Progenitor cell of endocrine pancreas (in vitro differentiated cells): ENCODE measurements at regions not wholly inside any gene's neighbourhood (a gene's known extent, or its start where the extent isn't known, plus 50 kb on each side); places are given as distances from the start of the nearest gene placed in this dataset.
A peak's percentile ranks its signal among the peaks of the same experiment; 100 is the strongest.

ENCODE experiments used
- DNase-seq: peaks from one replicate; pipeline ENCODE4 v3.0.0; 2021; ENCODE audit warnings: low spot score; ENCODE audit not compliant: unreplicated experiment
- H3K27ac Mint-ChIP-seq: 2 replicates; pipeline ENCODE4 v1.8.0; 2021; ENCODE audit warnings: mild to moderate bottlenecking, moderate library complexity, mixed read lengths
- H3K27me3 Mint-ChIP-seq: 2 replicates; pipeline ENCODE4 v1.8.0; 2021; ENCODE audit warnings: mixed read lengths
- H3K36me3 Mint-ChIP-seq: 2 replicates; pipeline ENCODE4 v1.8.0; 2022; ENCODE audit warnings: mixed read lengths; ENCODE audit not compliant: insufficient read depth
- H3K4me1 Mint-ChIP-seq: 2 replicates; pipeline ENCODE4 v1.8.0; 2021; ENCODE audit warnings: low read depth, mixed read lengths
- H3K4me3 Mint-ChIP-seq: 2 replicates; pipeline ENCODE4 v1.8.0; 2021; ENCODE audit warnings: low read depth, mild to moderate bottlenecking, moderate library complexity, mixed read lengths
- H3K9me3 Mint-ChIP-seq: 2 replicates; pipeline ENCODE4 v1.8.0; 2021; ENCODE audit warnings: low read depth, mixed read lengths
- TF ChIP-seq, protein P1 (sequence below): fragments of 200-600 bp; sonication (generic); IDR thresholded peaks from one replicate; pipeline ENCODE4 v1.5.0; 2021; ENCODE audit warnings: antibody characterized with exemption, mild to moderate bottlenecking; ENCODE audit not compliant: unreplicated experiment

DNA sequence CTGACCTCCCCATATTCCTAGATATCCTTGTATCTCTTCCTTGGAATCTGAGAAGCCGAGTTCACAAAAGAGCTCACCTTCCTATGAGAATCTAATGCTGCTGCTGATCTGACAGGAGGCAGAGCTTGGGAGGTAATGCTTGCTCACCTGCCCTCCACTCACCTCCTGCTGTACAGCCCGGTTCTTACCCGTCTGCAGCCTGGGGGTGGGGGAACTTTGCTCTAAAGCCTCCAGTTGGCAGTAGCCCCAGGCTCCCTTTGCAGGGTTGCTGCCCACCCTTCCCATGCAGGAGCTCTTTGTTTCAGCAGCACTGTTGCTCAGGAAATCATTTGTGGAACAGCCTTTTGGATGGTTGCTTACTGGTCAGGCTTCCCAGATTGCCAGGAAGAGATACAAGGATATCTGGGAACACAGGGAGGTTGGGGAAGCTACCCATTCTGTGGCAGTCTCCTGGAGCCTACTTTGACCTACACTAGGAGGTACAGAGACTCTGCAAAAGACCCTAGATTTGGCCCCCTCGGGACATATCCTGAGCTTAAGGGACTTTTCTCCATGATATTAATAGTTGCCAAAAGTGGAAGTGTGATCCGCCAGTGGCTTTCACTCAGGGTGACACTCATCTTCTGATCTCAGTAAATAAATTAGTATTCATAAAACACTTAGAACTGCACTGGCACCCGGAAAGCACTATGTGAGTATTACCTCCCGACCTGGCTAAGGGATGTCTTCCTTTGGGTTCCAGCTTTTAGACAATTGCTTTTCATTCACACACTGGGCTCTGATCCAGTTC, 363.7 kb upstream of the PODXL start:
- peaks cover 11% of the 10 kb centered on the region for H3K27me3 Mint-ChIP-seq

DNA sequence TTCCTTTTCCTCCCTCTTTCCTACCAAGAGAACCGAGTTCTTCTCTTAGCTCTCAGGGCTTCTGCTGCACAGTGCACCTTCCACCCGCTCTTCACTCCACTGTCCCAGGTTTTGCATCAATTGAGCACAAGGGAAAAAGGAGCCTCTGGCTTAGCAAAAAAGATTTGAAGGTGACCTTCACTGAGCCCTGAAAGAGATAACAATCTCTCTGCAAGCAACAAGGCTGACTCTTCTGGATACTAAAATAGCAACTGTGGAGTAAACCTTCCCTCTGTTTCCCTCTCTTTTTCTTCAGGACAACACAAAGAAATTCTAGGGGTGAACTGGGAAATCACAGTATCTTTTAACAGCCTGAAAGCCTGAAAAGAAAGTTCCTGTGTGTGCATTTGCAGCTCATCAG, 354.7 kb upstream of the PODXL start:
- DNase-seq, result no peak
- Mint-ChIP-seq H3K27ac (peak overlapping the region; percentile 31), H3K36me3 (no peaks in the 10 kb centered on the region), H3K4me1 (peaks cover 7% of the 10 kb centered on the region), H3K9me3 (no peaks in the 10 kb centered on the region), H3K27me3 (peaks cover 25% of the 10 kb centered on the region), H3K4me3 (no peak overlapping the region)
- TF ChIP-seq, protein P1, sequence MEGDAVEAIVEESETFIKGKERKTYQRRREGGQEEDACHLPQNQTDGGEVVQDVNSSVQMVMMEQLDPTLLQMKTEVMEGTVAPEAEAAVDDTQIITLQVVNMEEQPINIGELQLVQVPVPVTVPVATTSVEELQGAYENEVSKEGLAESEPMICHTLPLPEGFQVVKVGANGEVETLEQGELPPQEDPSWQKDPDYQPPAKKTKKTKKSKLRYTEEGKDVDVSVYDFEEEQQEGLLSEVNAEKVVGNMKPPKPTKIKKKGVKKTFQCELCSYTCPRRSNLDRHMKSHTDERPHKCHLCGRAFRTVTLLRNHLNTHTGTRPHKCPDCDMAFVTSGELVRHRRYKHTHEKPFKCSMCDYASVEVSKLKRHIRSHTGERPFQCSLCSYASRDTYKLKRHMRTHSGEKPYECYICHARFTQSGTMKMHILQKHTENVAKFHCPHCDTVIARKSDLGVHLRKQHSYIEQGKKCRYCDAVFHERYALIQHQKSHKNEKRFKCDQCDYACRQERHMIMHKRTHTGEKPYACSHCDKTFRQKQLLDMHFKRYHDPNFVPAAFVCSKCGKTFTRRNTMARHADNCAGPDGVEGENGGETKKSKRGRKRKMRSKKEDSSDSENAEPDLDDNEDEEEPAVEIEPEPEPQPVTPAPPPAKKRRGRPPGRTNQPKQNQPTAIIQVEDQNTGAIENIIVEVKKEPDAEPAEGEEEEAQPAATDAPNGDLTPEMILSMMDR, result no peak

More for the DNA sequence above, 363.7 kb upstream of the PODXL start:
- H3K27ac Mint-ChIP-seq, result no peak overlapping the region
- H3K4me1 Mint-ChIP-seq, result no peaks in the 10 kb centered on the region
- no peak overlapping the region for H3K4me3 Mint-ChIP-seq
- H3K36me3 Mint-ChIP-seq, result no peaks in the 10 kb centered on the region
- TF ChIP-seq, protein P1, result no peak
- H3K9me3 Mint-ChIP-seq, result no peaks in the 10 kb centered on the region
- no peak for DNase-seq

DNA sequence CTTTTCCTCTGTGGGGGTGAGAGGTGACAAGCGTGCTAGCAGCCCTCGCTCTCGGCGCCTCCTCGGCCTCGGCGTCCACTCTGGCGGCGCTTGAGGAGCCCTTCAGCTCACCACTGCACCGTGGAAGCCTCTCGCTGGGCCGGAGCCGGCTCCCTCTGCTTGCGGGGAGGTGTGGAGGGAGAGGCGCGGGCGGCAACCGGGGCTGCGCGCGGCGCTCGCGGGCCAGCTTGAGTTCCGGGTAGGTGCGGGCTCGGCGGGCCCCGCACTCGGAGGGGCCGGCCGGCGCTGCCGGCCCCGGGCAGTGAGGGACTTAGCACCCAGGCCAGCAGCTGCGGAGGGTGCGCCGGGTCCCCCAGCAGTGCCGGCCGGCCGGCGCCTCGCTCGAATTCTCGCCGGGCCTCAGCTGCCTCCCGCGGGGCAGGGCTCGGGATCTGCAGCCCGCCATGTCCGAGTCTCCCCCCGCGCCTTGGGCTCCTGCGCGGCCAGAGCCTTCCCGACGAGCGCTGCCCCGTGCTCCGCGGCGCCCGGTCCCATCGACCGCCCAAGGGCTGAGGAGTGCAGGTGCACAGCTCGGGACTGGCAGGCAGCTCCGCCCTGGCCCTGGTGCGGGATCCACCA, 352.8 kb upstream of the PODXL start:
- TF ChIP-seq, protein P1, result no peak
- Mint-ChIP-seq H3K4me3 (peak overlapping the region; percentile 54), H3K9me3 (no peaks in the 10 kb centered on the region), H3K27ac (no peak overlapping the region), H3K36me3 (no peaks in the 10 kb centered on the region), H3K27me3 (peaks cover 29% of the 10 kb centered on the region), H3K4me1 (peaks cover 7% of the 10 kb centered on the region)
- DNase-seq, result no peak

DNA sequence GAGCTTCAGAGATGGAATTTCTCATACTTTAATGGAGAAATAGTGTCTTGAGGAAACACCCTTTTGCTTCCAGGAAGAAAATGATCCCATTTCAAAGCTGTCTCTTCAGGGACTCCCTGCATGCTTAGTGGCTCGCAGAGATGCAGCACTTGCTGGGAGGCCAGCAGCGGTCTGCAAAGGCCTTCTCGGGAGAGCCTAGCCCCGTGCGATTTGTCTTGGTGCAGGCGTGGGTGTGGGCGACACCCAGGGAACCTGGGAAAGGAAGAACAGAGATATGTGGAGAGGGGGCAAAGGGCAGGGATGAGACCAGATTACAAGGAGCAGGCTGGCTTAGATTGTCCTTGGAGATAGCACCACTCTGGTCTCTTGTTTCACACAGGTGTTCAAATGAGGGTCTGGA, 352.3 kb upstream of the PODXL start:
- peaks cover 7% of the 10 kb centered on the region for H3K4me1 Mint-ChIP-seq
- peaks cover 29% of the 10 kb centered on the region for H3K27me3 Mint-ChIP-seq
- no peak for DNase-seq
- H3K4me3 Mint-ChIP-seq, result peak overlapping the region; percentile 54
- no peaks in the 10 kb centered on the region for H3K9me3 Mint-ChIP-seq
- TF ChIP-seq, protein P1, result no peak
- H3K27ac Mint-ChIP-seq, result no peak overlapping the region
- no peaks in the 10 kb centered on the region for H3K36me3 Mint-ChIP-seq

DNA sequence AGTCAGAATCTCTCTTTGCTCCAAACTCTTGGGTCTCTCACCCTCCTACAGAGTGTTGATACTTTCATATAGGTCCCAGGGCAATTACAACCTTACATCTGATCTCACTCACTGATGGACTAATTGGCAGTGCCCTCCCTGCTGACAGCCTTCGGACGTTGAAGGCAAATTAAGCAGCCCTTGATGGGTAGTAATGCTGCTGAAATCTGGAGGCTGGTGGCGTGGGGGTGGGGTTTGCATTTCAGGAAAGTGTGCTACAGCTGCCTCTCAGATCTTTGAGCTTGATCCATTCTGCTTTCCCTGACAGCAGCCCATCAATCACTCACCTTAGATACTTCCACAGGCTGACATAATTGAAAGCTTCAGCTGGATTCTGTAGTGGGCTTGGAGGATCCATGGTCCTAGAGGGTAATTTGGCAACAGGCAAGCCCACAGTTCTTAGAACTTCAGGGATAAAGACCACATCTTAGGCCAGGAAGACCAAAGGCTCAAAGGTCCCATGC, 349.1 kb upstream of the PODXL start:
- H3K27me3 Mint-ChIP-seq, result peaks cover 22% of the 10 kb centered on the region
- no peaks in the 10 kb centered on the region for H3K9me3 Mint-ChIP-seq
- H3K36me3 Mint-ChIP-seq, result no peaks in the 10 kb centered on the region
- TF ChIP-seq, protein P1, result no peak
- no peak overlapping the region for H3K4me3 Mint-ChIP-seq
- H3K4me1 Mint-ChIP-seq, result peaks cover 5% of the 10 kb centered on the region
- H3K27ac Mint-ChIP-seq, result no peak overlapping the region
- no peak for DNase-seq
